ENCODE measurements at regions not wholly inside any gene's neighbourhood (a gene's known extent, or its start where the extent isn't known, plus 50 kb on each side); places are given as distances from the start of the nearest gene placed in this dataset.

GRCh38 chr2:8288206-8288605 lies 393.6 kb upstream of the ID2 start:
- no peak for TF ChIP-seq CTCF (IDR thresholded peaks at IDR 0.05; ENCODE audit: low read depth, low read length)
- H3K4me3 ChIP-seq (ENCODE audit: low read depth, low read length), result no peak overlapping the region

GRCh38 chr2:8289111-8289510 lies 392.7 kb upstream of the ID2 start:
- no peak for TF ChIP-seq CTCF (IDR thresholded peaks at IDR 0.05; ENCODE audit: low read depth, low read length)
- no peak overlapping the region for H3K4me3 ChIP-seq (ENCODE audit: low read depth, low read length)

- no peak overlapping the region for H3K4me3 ChIP-seq (ENCODE audit: low read depth, low read length)
Measured at GRCh38 chr2:8290771-8291352, 391.0 kb upstream of the ID2 start.

GRCh38 chr2:8296306-8296705 lies 385.6 kb upstream of the ID2 start:
- no peak for TF ChIP-seq CTCF (IDR thresholded peaks at IDR 0.05; ENCODE audit: low read depth, low read length)

More at GRCh38 chr2:8290771-8291352, 391.0 kb upstream of the ID2 start:
- no peak for TF ChIP-seq CTCF (IDR thresholded peaks at IDR 0.05; ENCODE audit: low read depth, low read length)

GRCh38 chr2:8297376-8298231 lies 384.3 kb upstream of the ID2 start:
- H3K4me3 ChIP-seq (ENCODE audit: low read depth, low read length), result no peak overlapping the region
- no peak for TF ChIP-seq CTCF (IDR thresholded peaks at IDR 0.05; ENCODE audit: low read depth, low read length)

More at GRCh38 chr2:8296306-8296705, 385.6 kb upstream of the ID2 start:
- H3K4me3 ChIP-seq (ENCODE audit: low read depth, low read length), result no peak overlapping the region

- TF ChIP-seq CTCF (IDR thresholded peaks at IDR 0.05; ENCODE audit: low read depth, low read length), result no peak
- no peak overlapping the region for H3K4me3 ChIP-seq (ENCODE audit: low read depth, low read length)
Measured at GRCh38 chr2:8298783-8299182, 383.1 kb upstream of the ID2 start.

- H3K4me3 ChIP-seq (ENCODE audit: low read depth, low read length), result no peak overlapping the region
- TF ChIP-seq CTCF (IDR thresholded peaks at IDR 0.05; ENCODE audit: low read depth, low read length), result no peak
Measured at GRCh38 chr2:8300216-8300615, 381.6 kb upstream of the ID2 start.
